Activated CD8-positive, alpha-beta memory T cell treated with anti-CD3 and anti-CD28 coated beads for 36 hours (primary cell): ENCODE measurements at regions not wholly inside any gene's neighbourhood (a gene's known extent, or its start where the extent isn't known, plus 50 kb on each side); places are given as distances from the start of the nearest gene placed in this dataset.

Experiments
- CTCF ChIA-PET: fragments of 350-600 bp; sonication (Branson Sonifier 250); formaldehyde crosslinking; loops from one replicate; lab custom pipeline; 2021; ENCODE audit warnings: antibody characterized with exemption; lab: Charles Lee
- POLR2A ChIA-PET: fragments of 350-600 bp; sonication (Branson Sonifier 250); formaldehyde crosslinking; loops from one replicate; lab custom pipeline; 2021; ENCODE audit warnings: antibody characterized with exemption; lab: Charles Lee

GRCh38 chr5:112112346-112112745 lies 306.7 kb downstream of the EPB41L4A start:
- POLR2A ChIA-PET = no interaction called here
- CTCF ChIA-PET = no interaction called here

- CTCF ChIA-PET = no interaction called here
- POLR2A ChIA-PET = no interaction called here
Measured at GRCh38 chr5:112109331-112110007, 309.6 kb downstream of the EPB41L4A start.

GRCh38 chr5:112106878-112107277 lies 312.2 kb downstream of the EPB41L4A start:
- ChIA-PET CTCF (no interaction called here), POLR2A (no interaction called here)

DNA sequence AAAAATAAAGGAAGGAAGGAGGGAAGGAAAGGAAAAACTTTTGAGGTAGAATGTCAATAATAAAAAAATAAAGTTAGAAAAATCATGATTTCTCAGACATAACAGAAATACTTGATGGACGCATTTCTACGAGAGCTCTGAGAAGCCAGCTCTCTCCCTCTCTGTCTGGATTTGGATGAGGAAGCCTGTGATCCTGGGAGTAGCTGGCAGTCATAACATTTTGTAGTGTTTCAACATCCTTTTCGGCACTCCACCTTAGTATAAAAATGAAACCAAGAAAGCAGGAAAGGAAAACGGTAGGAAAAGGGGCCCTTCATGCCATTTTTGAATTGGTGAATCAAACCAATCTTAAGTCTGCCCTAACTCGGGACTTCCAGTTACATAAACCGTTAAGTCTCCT lies 321.3 kb downstream of the EPB41L4A start:
- CTCF ChIA-PET = no interaction called here

DNA sequence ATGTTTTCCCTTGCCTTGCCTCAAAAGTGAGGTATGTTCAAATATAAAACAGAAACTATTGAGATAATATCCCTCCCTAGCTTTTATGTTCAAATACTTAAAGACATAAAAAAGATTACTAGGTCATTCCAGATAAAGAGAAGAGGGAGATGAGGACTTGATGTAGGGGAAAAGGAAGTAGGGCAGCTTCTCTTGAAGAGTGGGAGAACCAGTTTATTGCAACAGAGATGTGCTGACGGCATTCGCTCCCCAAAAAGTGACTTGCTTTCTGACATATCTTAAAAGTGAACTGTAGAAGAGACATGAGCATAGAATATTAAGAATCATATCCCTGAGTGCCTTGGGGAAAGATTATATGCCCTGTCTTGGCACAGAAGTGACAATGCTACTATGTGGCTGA lies 330.2 kb upstream of the NREP start:
- POLR2A ChIA-PET = no interaction called here
- CTCF ChIA-PET = no interaction called here

More for the DNA sequence above, 321.3 kb downstream of the EPB41L4A start:
- POLR2A ChIA-PET = no interaction called here

GRCh38 chr5:112086740-112087139 lies 329.7 kb upstream of the NREP start:
- ChIA-PET POLR2A (no interaction called here), CTCF (no interaction called here)

DNA sequence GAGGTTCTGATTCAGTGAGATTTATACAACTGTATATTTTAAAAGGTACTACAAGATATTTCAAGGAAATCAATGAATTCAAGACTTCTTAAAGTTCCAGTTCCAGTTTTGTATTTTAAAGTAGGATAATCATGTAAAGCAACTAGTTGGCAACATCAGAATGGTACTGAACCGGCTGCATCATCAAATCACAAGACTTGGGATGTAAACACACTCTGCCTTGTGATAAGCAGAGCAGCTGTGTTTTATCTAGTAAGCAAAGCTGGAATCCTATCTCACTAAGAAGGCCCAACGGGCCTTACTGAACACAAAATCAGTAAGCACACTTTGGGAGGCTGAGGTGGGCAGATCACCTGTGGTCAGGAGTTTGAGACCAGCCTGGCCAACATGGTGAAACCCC lies 327.2 kb upstream of the NREP start:
- ChIA-PET CTCF (no interaction called here), POLR2A (no interaction called here)

DNA sequence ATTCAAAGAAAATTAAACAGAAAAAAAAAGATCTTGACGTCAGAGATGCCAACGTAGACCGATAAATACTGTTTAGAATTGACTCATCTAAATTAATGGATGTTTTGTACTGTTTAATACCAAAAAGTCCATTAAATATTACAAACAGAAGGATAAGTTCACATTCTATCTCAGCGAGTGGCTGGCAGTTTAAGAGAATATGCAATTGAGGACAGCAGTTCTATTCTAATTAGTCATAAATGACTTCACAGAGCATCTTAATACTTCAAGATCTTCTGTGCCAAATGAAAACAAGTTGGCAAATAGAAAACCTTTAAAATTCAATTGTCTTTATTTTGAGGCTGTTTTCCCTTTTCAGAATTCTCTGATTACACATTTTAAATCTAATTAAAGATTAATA lies 326.6 kb upstream of the NREP start:
- POLR2A ChIA-PET = no interaction called here
- CTCF ChIA-PET = no interaction called here

GRCh38 chr5:112077180-112077579 lies 320.2 kb upstream of the NREP start:
- ChIA-PET POLR2A (no interaction called here), CTCF (no interaction called here)

DNA sequence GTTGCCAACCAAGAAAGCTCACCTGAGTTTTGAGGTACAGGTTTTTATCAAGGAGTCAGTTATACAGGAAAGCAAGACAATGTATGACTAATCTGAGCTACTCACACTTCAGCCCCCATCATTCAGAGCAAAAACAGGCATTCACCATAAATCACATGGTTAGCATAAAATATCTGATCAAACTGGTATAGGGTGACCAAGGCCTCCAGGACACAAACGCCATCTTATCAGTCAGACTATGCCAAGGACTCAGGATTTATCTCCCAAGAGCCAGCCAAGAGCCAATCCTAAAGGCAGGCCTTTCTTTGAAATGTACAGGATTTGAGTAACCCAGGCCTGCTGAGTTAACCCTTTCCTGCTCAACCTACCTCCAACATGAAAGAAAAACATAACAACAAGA lies 313.0 kb upstream of the NREP start:
- CTCF ChIA-PET = no interaction called here
- POLR2A ChIA-PET = interaction anchor here (0.6 kb wide), 1 partner anchor 183 kb away, joined by 5 read pairs; no protein-coding TSS in a partner anchor

DNA sequence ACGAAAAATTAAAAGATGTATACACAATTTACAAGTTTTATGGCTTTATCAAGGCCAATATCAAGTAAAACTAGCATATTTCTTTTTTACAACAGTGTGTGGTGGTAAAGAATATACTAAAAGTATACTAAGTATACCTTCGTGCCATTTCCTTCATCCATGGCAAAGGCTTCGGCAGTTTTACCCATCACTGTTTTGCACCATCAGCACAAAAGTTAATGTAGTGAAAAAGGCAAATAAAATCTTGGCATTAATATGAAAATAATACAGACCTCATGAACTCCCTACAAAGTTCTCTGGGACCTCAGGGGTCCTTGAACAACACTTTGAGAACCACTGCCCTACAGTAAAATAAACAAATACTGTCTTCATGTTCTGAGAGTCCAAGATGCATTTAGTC lies 312.3 kb upstream of the NREP start:
- POLR2A ChIA-PET = no interaction called here
- CTCF ChIA-PET = no interaction called here

DNA sequence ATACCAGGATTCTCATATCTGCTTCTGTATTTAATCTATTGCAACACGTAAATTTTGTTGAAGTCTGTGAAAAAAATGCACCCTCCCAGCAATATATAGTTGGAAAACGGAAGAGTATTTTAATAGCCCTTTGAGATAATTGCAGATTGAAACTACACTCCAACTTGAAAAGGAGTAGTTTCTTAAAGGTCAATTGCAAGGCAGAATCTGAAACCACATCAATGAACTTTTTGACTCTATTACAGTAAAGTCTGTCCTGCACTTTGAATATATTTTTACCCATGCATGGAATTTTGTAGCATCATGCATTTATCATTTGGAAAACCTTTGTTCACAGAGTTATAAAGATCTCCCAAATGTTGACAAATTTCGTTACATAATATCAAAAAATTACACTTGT lies 311.6 kb upstream of the NREP start:
- POLR2A ChIA-PET = no interaction called here
- CTCF ChIA-PET = no interaction called here

GRCh38 chr5:112065781-112066180 lies 308.8 kb upstream of the NREP start:
- ChIA-PET POLR2A (no interaction called here), CTCF (no interaction called here)

DNA sequence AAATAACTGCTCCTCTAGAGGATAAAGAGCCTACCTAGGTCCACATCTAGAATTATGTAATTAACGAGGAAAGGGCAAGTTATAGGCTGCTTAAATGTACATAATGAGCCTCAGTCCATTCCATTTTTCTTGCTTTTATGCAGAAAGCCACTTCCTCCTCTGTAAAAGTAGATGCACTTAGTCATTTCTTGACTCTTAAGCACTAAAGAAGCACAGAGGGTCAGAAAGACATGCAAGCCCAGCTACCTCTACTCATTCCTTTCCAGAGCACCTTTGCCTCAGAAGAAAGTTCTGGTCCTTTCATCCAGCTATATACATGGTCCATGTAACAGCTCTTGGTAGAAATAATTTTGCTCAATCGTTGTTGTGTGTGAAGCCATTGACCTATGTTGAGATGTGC lies 308.0 kb upstream of the NREP start:
- POLR2A ChIA-PET = no interaction called here

DNA sequence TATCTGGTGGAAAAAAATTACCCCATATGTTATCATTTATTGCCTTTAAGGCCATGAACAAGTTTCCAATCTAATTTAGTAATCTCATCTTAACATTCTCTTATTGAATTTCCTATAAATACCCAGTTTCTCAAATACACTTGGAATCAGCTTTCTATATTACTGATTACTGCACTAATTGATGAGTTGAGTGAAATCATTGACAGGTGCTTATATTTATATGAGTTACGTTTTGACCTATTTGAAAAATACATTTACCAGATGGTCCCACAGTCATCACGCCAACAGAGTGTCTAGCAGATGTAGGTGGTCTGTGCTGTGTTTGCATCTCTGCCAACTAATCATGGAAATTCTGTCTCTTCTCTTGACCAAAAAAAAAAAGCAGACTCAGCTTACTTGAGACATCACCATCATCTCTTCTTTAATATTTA lies 307.3 kb upstream of the NREP start:
- CTCF ChIA-PET = no interaction called here
- POLR2A ChIA-PET = no interaction called here

More for the DNA sequence above, 308.0 kb upstream of the NREP start:
- CTCF ChIA-PET = no interaction called here

DNA sequence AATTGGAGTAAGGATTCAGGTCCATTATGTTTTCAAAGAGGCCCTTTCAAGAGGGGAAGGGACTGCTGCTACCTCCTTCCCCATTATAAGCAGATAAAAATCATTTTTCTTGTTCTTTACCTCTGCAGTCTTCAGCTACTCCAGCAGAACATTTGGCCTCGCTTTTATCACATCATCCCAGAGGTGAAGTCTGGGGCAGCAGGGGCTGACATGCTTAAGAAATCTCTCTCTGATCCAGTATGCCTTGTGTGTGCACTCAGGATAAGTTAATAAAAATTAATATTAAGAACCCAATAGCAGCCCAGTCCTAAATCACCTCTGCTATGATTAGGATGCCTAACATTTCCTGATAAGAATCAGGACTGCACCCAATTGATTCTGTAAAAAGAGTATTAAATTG lies 306.9 kb upstream of the NREP start:
- ChIA-PET CTCF (no interaction called here), POLR2A (no interaction called here)

DNA sequence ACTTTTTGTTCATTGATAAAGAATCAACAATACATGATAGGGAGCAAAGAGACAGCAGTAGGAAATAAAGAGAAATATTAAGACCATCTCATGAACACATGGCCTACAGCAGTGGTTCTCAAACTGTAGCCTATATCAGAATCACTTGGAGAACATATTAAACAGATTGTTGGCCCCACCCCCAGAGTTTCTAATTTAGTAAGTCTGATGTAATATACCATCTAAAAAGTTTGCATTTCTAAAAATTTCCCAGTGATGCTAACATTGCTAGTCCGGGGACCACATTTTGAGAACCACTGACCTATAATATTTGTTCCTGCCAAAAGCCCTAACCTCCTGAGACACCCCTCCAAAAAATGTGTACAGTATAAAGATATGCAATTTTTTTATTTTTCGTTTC lies 306.2 kb upstream of the NREP start:
- ChIA-PET CTCF (no interaction called here), POLR2A (no interaction called here)

GRCh38 chr5:112062181-112062580 lies 305.2 kb upstream of the NREP start:
- CTCF ChIA-PET = no interaction called here

GRCh38 chr5:112061666-112062065 lies 304.7 kb upstream of the NREP start:
- ChIA-PET CTCF (no interaction called here), POLR2A (no interaction called here)

More at GRCh38 chr5:112062181-112062580, 305.2 kb upstream of the NREP start:
- POLR2A ChIA-PET = no interaction called here

DNA sequence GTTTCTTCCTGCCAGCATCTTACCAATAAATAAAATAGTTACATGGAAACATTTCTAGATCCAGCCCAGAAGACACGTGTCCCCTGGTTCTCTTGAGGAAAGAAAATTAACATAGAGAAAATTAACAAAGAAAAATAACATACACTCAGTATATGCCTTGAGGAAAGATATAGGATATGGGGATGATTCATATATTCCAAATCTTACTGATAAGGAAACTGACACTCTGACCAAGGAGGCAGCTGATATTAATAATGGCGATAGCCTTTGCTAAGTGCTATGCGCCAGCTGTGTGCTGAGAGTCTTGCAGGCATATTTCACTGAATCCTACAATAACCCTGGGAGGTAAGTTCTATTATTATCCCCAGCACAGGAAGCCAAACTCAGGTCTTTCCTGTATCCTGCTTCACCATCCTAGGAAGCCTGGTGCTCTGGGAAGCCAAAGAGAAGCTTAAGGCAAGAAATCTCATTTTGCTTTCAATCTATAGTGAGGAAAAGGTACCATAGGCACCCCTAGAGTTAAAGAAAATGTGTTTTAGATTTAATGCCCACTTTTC lies 302.7 kb upstream of the NREP start:
- CTCF ChIA-PET = no interaction called here
- POLR2A ChIA-PET = no interaction called here

DNA sequence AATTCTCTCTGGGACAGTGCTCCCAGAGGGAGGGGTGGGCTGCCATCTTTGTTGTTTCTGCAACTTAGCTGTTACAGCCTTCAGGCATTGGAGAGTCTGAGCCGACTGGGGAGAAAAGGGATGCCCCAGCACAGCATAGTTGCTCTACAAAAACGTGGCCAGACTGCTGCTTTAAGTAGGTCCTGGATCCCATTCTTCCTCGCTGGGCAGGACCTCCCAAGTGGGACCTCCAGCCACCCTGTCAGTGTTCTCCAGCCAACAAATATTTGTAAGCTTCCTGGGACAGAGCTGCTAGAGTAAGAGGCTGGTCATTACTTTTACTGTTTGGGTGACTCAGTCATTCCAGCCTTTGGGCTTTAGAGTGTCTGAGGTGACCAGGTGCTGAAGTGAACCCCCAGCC lies 292.7 kb upstream of the NREP start:
- ChIA-PET CTCF (no interaction called here), POLR2A (no interaction called here)

- ChIA-PET CTCF (no interaction called here), POLR2A (no interaction called here)
Measured at GRCh38 chr5:112036206-112036605, 279.2 kb upstream of the NREP start.
